ENCODE measurements at regions not wholly inside any gene's neighbourhood (a gene's known extent, or its start where the extent isn't known, plus 50 kb on each side); places are given as distances from the start of the nearest gene placed in this dataset.
"Not testable (repeated sequence)": the region's sequence is repeated elsewhere in the genome, so short reads cannot be mapped to it uniquely, and the experiment has no call there.

GRCh38 chr2:62334009-62334408 lies 138.1 kb downstream of the B3GNT2 start:
- ATAC-seq (no peak), DNase-seq (no peak)
- H3K4me1 Mint-ChIP-seq: peaks cover 6% of the 10 kb centered on the region

GRCh38 chr2:62330959-62331358 lies 135.0 kb downstream of the B3GNT2 start:
- H3K4me1 Mint-ChIP-seq: peaks cover 6% of the 10 kb centered on the region
- H3K9me3 ChIP-seq (ENCODE audit: control insufficient read depth, low read length, poor library complexity, severe bottlenecking): no peaks in the 10 kb centered on the region
- DNase-seq: no peak
- no peak for ATAC-seq
- no peak overlapping the region for H3K4me3 Mint-ChIP-seq
- H3K27ac Mint-ChIP-seq: peak overlapping the region; percentile 14
- H3K27me3 Mint-ChIP-seq: no peaks in the 10 kb centered on the region
- H3K36me3 Mint-ChIP-seq (ENCODE audit: low read depth): no peaks in the 10 kb centered on the region

More at GRCh38 chr2:62334009-62334408, 138.1 kb downstream of the B3GNT2 start:
- H3K27ac Mint-ChIP-seq: peak overlapping the region; percentile 74
- no peaks in the 10 kb centered on the region for H3K27me3 Mint-ChIP-seq
- no peaks in the 10 kb centered on the region for H3K36me3 Mint-ChIP-seq (ENCODE audit: low read depth)
- H3K9me3 ChIP-seq (ENCODE audit: control insufficient read depth, low read length, poor library complexity, severe bottlenecking): no peaks in the 10 kb centered on the region
- no peak overlapping the region for H3K4me3 Mint-ChIP-seq

GRCh38 chr2:62329797-62330196 lies 133.9 kb downstream of the B3GNT2 start:
- no peak for ATAC-seq
- H3K4me3 Mint-ChIP-seq: no peak overlapping the region
- no peak overlapping the region for H3K27ac Mint-ChIP-seq

GRCh38 chr2:62326735-62327134 lies 130.8 kb downstream of the B3GNT2 start:
- H3K9me3 ChIP-seq (ENCODE audit: control insufficient read depth, low read length, poor library complexity, severe bottlenecking): no peaks in the 10 kb centered on the region
- peaks cover 2% of the 10 kb centered on the region for H3K4me1 Mint-ChIP-seq
- ATAC-seq: no peak
- H3K36me3 Mint-ChIP-seq (ENCODE audit: low read depth): peaks cover 3% of the 10 kb centered on the region
- no peak for DNase-seq
- H3K27me3 Mint-ChIP-seq: no peaks in the 10 kb centered on the region
- no peak overlapping the region for H3K4me3 Mint-ChIP-seq
- no peak overlapping the region for H3K27ac Mint-ChIP-seq

More at GRCh38 chr2:62329797-62330196, 133.9 kb downstream of the B3GNT2 start:
- H3K27me3 Mint-ChIP-seq: no peaks in the 10 kb centered on the region
- no peaks in the 10 kb centered on the region for H3K36me3 Mint-ChIP-seq (ENCODE audit: low read depth)
- no peak for DNase-seq
- peaks cover 6% of the 10 kb centered on the region for H3K4me1 Mint-ChIP-seq
- no peaks in the 10 kb centered on the region for H3K9me3 ChIP-seq (ENCODE audit: control insufficient read depth, low read length, poor library complexity, severe bottlenecking)

- Mint-ChIP-seq H3K4me3 (no peak overlapping the region), H3K4me1 (peaks cover 2% of the 10 kb centered on the region), H3K36me3 (ENCODE audit: low read depth) (peaks cover 3% of the 10 kb centered on the region), H3K27ac (no peak overlapping the region), H3K27me3 (no peaks in the 10 kb centered on the region)
- DNase-seq (no peak), ATAC-seq (no peak)
- no peaks in the 10 kb centered on the region for H3K9me3 ChIP-seq (ENCODE audit: control insufficient read depth, low read length, poor library complexity, severe bottlenecking)
These were observed 129.5 kb downstream of the B3GNT2 start for GRCh38 chr2:62325398-62325797.

GRCh38 chr2:62321380-62322289 lies 125.7 kb downstream of the B3GNT2 start:
- H3K4me3 Mint-ChIP-seq: no peak overlapping the region
- H3K9me3 ChIP-seq (ENCODE audit: control insufficient read depth, low read length, poor library complexity, severe bottlenecking): no peaks in the 10 kb centered on the region
- ATAC-seq (no peak), DNase-seq (no peak)
- H3K27ac Mint-ChIP-seq: no peak overlapping the region
- H3K27me3 Mint-ChIP-seq: no peaks in the 10 kb centered on the region
- peaks cover 3% of the 10 kb centered on the region for H3K36me3 Mint-ChIP-seq (ENCODE audit: low read depth)
- H3K4me1 Mint-ChIP-seq: peaks cover 2% of the 10 kb centered on the region

- Mint-ChIP-seq H3K4me3 (no peak overlapping the region), H3K27ac (no peak overlapping the region), H3K4me1 (peaks cover 2% of the 10 kb centered on the region), H3K36me3 (ENCODE audit: low read depth) (peaks cover 3% of the 10 kb centered on the region), H3K27me3 (no peaks in the 10 kb centered on the region)
- H3K9me3 ChIP-seq (ENCODE audit: control insufficient read depth, low read length, poor library complexity, severe bottlenecking): no peaks in the 10 kb centered on the region
- DNase-seq (no peak), ATAC-seq (no peak)
These were observed 124.9 kb downstream of the B3GNT2 start for GRCh38 chr2:62320657-62321357.

- H3K27me3 Mint-ChIP-seq; H3K4me3 Mint-ChIP-seq; DNase-seq; ATAC-seq; H3K9me3 ChIP-seq (ENCODE audit: control insufficient read depth, low read length, poor library complexity, severe bottlenecking); H3K36me3 Mint-ChIP-seq (ENCODE audit: low read depth); H3K4me1 Mint-ChIP-seq; H3K27ac Mint-ChIP-seq: not testable (repeated sequence)
These were observed 124.2 kb downstream of the B3GNT2 start for GRCh38 chr2:62320137-62320536.

- no peak overlapping the region for H3K4me3 Mint-ChIP-seq
- ATAC-seq (no peak), DNase-seq (no peak)
- H3K4me1 Mint-ChIP-seq: peaks cover 7% of the 10 kb centered on the region
- H3K36me3 Mint-ChIP-seq (ENCODE audit: low read depth): peaks cover 3% of the 10 kb centered on the region
- H3K9me3 ChIP-seq (ENCODE audit: control insufficient read depth, low read length, poor library complexity, severe bottlenecking): no peaks in the 10 kb centered on the region
- no peak overlapping the region for H3K27ac Mint-ChIP-seq
- H3K27me3 Mint-ChIP-seq: no peaks in the 10 kb centered on the region
These were observed 123.2 kb downstream of the B3GNT2 start for GRCh38 chr2:62319070-62319469.

- no peak overlapping the region for H3K4me3 Mint-ChIP-seq
These were observed 119.6 kb downstream of the B3GNT2 start for GRCh38 chr2:62315476-62315875.

GRCh38 chr2:62314291-62314690 lies 118.4 kb downstream of the B3GNT2 start:
- Mint-ChIP-seq H3K27ac (peak overlapping the region; percentile 81), H3K27me3 (no peaks in the 10 kb centered on the region), H3K4me3 (peak overlapping the region; percentile 75), H3K36me3 (ENCODE audit: low read depth) (no peaks in the 10 kb centered on the region), H3K4me1 (peaks cover 25% of the 10 kb centered on the region)
- no peaks in the 10 kb centered on the region for H3K9me3 ChIP-seq (ENCODE audit: control insufficient read depth, low read length, poor library complexity, severe bottlenecking)
- ATAC-seq (no peak), DNase-seq (no peak)

More at GRCh38 chr2:62315476-62315875, 119.6 kb downstream of the B3GNT2 start:
- no peaks in the 10 kb centered on the region for H3K9me3 ChIP-seq (ENCODE audit: control insufficient read depth, low read length, poor library complexity, severe bottlenecking)
- Mint-ChIP-seq H3K27ac (no peak overlapping the region), H3K27me3 (no peaks in the 10 kb centered on the region), H3K36me3 (ENCODE audit: low read depth) (no peaks in the 10 kb centered on the region), H3K4me1 (peaks cover 14% of the 10 kb centered on the region)
- no peak for ATAC-seq
- no peak for DNase-seq

- DNase-seq (no peak), ATAC-seq (peak; percentile 65)
- Mint-ChIP-seq H3K27me3 (no peaks in the 10 kb centered on the region), H3K27ac (peak overlapping the region; percentile 81), H3K4me1 (peaks cover 29% of the 10 kb centered on the region), H3K36me3 (ENCODE audit: low read depth) (no peaks in the 10 kb centered on the region), H3K4me3 (peak overlapping the region; percentile 75)
- H3K9me3 ChIP-seq (ENCODE audit: control insufficient read depth, low read length, poor library complexity, severe bottlenecking): no peaks in the 10 kb centered on the region
These were observed 117.7 kb downstream of the B3GNT2 start for GRCh38 chr2:62313449-62314227.
